Liver (tissue), 3 donors: ENCODE measurements at regions not wholly inside any gene's neighbourhood (a gene's known extent, or its start where the extent isn't known, plus 50 kb on each side); places are given as distances from the start of the nearest gene placed in this dataset.

ENCODE experiments used
- CTCF ChIP-seq: fragments of 150-350 bp; IDR thresholded peaks from 2 replicates; pipeline ENCODE4 v1.5.1; 2017; ENCODE audit warnings: improper control_type of control experiment, low read depth, low read length; ENCODE audit not compliant: missing input control
- GABPA ChIP-seq, 2 donors: IDR thresholded peaks in 1 of 2; conservative IDR thresholded peaks in 1 of 2; 2 replicates each; pipeline ENCODE4 v1.6.1; 2016; ENCODE audit warnings: antibody characterized with exemption in 2 of 2, mild to moderate bottlenecking in 1 of 2, moderate library complexity in 1 of 2
- RXRA ChIP-seq, 2 donors: IDR thresholded peaks; 2 replicates each; pipeline ENCODE4 v1.6.1; 2017 to 2018; ENCODE audit warnings: antibody characterized with exemption in 2 of 2, mild to moderate bottlenecking in 1 of 2
- ZBTB33 ChIP-seq: IDR thresholded peaks from 2 replicates; pipeline ENCODE4 v1.6.1; 2016; ENCODE audit warnings: antibody characterized with exemption
- donor health status: healthy.
- donor health status: healthy.

- TF ChIP-seq CTCF (no peak), ZBTB33 (no peak), GABPA (IDR thresholded peaks at IDR 0.05 in 1 of 2, conservative IDR thresholded peaks at IDR 0.05 in 1 of 2) (no peak), RXRA (IDR thresholded peaks at IDR 0.05) (no peak)
These were observed 219.0 kb upstream of the DKK2 start for GRCh38 chr4:107255114-107255513.
